Prostate gland (tissue), 2 donors: ENCODE measurements at regions not wholly inside any gene's neighbourhood (a gene's known extent, or its start where the extent isn't known, plus 50 kb on each side); places are given as distances from the start of the nearest gene placed in this dataset.

Experiments used
- POLR2A ChIP-seq: fragments of 450-650 bp; IDR thresholded peaks from one replicate; pipeline ENCODE4 v1.6.1; 2016; ENCODE audit warnings: antibody characterized with exemption, mild to moderate bottlenecking
- POLR2AphosphoS5 ChIP-seq: sonication (generic); formaldehyde crosslinking; IDR thresholded peaks from one replicate; pipeline ENCODE4 v1.6.1; 2017; ENCODE audit warnings: antibody characterized with exemption
- TF ChIP-seq, protein P1 (sequence below), 4 experiments: fragments of 200-600 bp in 2 of 4; fragments of 450-650 bp in 2 of 4; sonication (generic) in 2 of 4; IDR thresholded peaks; 1 replicate in 3 of 4; 2 replicates in 1 of 4; pipeline ENCODE4 v1.5.1; 2016 to 2019; ENCODE audit warnings: antibody characterized with exemption in 4 of 4, mild to moderate bottlenecking in 2 of 4, moderate library complexity in 2 of 4

GRCh38 chr14:55850825-55851241 lies 267.4 kb upstream of the PELI2 start:
- no peak for TF ChIP-seq POLR2AphosphoS5
- TF ChIP-seq, protein P1, sequence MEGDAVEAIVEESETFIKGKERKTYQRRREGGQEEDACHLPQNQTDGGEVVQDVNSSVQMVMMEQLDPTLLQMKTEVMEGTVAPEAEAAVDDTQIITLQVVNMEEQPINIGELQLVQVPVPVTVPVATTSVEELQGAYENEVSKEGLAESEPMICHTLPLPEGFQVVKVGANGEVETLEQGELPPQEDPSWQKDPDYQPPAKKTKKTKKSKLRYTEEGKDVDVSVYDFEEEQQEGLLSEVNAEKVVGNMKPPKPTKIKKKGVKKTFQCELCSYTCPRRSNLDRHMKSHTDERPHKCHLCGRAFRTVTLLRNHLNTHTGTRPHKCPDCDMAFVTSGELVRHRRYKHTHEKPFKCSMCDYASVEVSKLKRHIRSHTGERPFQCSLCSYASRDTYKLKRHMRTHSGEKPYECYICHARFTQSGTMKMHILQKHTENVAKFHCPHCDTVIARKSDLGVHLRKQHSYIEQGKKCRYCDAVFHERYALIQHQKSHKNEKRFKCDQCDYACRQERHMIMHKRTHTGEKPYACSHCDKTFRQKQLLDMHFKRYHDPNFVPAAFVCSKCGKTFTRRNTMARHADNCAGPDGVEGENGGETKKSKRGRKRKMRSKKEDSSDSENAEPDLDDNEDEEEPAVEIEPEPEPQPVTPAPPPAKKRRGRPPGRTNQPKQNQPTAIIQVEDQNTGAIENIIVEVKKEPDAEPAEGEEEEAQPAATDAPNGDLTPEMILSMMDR (IDR thresholded peaks at IDR 0.05), result no peak
- TF ChIP-seq POLR2A, result no peak
